ENCODE measurements at regions not wholly inside any gene's neighbourhood (a gene's known extent, or its start where the extent isn't known, plus 50 kb on each side); places are given as distances from the start of the nearest gene placed in this dataset.
A peak's percentile ranks its signal among the peaks of the same experiment; 100 is the strongest.

DNA sequence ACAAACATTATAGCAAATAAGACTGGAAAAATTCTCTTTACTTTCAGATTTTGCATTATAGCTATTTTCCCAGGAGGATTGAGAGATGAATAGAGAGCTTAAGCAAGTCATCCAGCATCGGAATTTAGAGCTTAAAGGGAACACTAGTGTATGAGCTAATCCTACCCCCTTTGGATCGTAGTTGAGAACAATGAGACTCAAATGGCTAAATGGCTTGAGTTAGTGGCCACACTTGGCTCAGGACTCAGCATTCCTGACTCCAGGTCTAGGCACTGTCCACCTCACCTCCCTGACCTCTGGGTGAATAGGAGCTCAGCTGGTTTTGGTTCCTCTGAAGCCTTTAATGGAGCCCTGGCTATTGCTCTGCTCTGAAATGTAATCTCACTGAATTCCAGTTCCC lies 97.5 kb upstream of the CXCR4 start (continued):
- TF ChIP-seq, protein P1, sequence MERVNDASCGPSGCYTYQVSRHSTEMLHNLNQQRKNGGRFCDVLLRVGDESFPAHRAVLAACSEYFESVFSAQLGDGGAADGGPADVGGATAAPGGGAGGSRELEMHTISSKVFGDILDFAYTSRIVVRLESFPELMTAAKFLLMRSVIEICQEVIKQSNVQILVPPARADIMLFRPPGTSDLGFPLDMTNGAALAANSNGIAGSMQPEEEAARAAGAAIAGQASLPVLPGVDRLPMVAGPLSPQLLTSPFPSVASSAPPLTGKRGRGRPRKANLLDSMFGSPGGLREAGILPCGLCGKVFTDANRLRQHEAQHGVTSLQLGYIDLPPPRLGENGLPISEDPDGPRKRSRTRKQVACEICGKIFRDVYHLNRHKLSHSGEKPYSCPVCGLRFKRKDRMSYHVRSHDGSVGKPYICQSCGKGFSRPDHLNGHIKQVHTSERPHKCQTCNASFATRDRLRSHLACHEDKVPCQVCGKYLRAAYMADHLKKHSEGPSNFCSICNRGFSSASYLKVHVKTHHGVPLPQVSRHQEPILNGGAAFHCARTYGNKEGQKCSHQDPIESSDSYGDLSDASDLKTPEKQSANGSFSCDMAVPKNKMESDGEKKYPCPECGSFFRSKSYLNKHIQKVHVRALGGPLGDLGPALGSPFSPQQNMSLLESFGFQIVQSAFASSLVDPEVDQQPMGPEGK (tag by site-specific recombination; IDR thresholded peaks at IDR 0.05), result no peak
- TF ChIP-seq ZFP37 (tag by site-specific recombination; IDR thresholded peaks at IDR 0.05), result no peak
- TF ChIP-seq, protein P2, sequence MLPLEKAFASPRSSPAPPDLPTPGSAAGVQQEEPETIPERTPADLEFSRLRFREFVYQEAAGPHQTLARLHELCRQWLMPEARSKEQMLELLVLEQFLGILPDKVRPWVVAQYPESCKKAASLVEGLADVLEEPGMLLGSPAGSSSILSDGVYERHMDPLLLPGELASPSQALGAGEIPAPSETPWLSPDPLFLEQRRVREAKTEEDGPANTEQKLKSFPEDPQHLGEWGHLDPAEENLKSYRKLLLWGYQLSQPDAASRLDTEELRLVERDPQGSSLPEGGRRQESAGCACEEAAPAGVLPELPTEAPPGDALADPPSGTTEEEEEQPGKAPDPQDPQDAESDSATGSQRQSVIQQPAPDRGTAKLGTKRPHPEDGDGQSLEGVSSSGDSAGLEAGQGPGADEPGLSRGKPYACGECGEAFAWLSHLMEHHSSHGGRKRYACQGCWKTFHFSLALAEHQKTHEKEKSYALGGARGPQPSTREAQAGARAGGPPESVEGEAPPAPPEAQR (tag by site-specific recombination; IDR thresholded peaks at IDR 0.05), result no peak

DNA sequence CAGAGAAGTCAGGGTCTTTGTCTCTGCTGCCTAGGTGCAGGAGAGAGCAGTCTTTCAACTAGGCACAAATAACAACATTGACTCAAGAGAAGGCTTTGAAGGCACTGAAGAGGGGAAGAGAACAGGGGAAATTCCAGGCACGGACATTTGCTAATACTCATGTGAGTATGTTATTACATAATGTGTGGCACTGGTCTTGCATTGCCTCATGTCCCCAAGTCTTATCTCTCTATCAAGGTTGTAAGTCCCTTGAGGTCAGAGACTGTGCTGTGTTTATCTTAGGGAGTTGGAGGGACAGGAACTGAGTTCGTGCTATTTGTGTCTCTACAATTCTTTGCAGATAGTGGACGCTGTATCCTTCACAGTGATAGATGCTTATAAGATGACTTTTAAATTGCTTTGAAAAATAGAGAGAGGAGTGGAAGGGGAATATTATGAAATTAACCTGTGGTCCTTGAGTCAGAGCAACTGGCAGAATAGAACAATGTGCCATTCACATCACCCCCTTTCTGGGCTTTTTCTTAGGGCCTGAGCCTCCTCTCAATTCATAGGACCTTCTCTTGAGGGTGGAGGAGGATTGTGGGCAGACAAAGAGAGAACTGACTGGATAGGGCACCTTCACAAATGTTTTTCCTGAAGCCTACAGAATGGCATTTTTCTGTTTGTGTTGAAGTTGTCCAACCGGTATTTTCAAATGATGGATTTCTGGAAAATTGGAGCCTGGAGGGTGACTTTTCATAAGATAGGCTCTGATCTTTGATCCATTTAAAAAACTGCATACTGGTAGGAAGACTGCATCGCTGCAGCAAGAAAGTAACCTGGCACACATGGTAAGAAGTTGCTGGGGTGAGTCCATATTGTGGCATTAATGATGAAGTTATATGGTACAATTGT lies 96.6 kb upstream of the CXCR4 start:
- Histone ChIP-seq H3K36me3 (ENCODE audit: control insufficient read depth in 2 of 2, insufficient read depth in 1 of 2, low read length in 2 of 2) (no peaks in the 10 kb centered on the region), H3K4me3 (ENCODE audit: low read depth, low read length) (no peak overlapping the region), H3K27ac (ENCODE audit: extremely low read depth, low read depth, low read length) (no peak overlapping the region), H3K9me3 (ENCODE audit: control insufficient read depth, insufficient read depth, low read depth, low read length) (no peaks in the 10 kb centered on the region), H3K4me1 (ENCODE audit: control insufficient read depth, insufficient read depth, low read length) (no peaks in the 10 kb centered on the region)
- TF ChIP-seq TRIM28 (IDR thresholded peaks at IDR 0.05; ENCODE audit: borderline replicate concordance, low read length), result peak; percentile 71; the same call in 1 of the 2 replicates
- TF ChIP-seq ZNF596 (tag by site-specific recombination; IDR thresholded peaks at IDR 0.05), result no peak
- peak; percentile 7 for TF ChIP-seq SETDB1 (IDR thresholded peaks at IDR 0.05; ENCODE audit: insufficient read length, low read length)
- POLR2A ChIA-PET, result no interaction called here
- CTCF ChIA-PET, result interaction anchor here (0.6 to 1.0 kb wide), 3 partner anchors 10 to 1037 kb away, joined by 3 to 4 read pairs (median 3); no protein-coding TSS in a partner anchor

DNA sequence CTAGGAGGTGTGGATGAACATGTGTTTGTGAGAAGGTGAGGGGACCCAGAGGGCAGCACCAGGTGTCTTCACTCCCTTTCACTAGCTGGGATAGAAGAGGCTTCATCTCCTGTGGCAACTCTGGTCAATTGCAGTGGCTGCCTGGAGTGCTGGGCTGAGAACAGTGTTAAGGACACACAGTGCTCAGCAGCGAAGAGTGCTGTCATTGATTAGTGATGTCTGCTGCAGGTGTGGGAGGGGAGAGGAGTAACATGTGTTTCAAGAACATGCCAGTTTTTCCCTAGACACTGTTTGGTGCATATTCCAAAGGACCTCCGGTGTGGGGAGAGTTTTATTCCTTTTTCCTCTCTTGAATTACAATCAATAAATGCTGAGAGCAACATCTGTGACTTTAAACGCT lies 95.9 kb upstream of the CXCR4 start:
- H3K27ac ChIP-seq (ENCODE audit: extremely low read depth, low read depth, low read length), result no peak overlapping the region
- POLR2A ChIA-PET, result no interaction called here
- TF ChIP-seq, protein P3, sequence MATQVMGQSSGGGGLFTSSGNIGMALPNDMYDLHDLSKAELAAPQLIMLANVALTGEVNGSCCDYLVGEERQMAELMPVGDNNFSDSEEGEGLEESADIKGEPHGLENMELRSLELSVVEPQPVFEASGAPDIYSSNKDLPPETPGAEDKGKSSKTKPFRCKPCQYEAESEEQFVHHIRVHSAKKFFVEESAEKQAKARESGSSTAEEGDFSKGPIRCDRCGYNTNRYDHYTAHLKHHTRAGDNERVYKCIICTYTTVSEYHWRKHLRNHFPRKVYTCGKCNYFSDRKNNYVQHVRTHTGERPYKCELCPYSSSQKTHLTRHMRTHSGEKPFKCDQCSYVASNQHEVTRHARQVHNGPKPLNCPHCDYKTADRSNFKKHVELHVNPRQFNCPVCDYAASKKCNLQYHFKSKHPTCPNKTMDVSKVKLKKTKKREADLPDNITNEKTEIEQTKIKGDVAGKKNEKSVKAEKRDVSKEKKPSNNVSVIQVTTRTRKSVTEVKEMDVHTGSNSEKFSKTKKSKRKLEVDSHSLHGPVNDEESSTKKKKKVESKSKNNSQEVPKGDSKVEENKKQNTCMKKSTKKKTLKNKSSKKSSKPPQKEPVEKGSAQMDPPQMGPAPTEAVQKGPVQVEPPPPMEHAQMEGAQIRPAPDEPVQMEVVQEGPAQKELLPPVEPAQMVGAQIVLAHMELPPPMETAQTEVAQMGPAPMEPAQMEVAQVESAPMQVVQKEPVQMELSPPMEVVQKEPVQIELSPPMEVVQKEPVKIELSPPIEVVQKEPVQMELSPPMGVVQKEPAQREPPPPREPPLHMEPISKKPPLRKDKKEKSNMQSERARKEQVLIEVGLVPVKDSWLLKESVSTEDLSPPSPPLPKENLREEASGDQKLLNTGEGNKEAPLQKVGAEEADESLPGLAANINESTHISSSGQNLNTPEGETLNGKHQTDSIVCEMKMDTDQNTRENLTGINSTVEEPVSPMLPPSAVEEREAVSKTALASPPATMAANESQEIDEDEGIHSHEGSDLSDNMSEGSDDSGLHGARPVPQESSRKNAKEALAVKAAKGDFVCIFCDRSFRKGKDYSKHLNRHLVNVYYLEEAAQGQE (tag by site-specific recombination; IDR thresholded peaks at IDR 0.05), result no peak
- TF ChIP-seq ZNF701 (tag by site-specific recombination; IDR thresholded peaks at IDR 0.05) (no peak), ZNF837 (tag by site-specific recombination; IDR thresholded peaks at IDR 0.05) (no peak), ZNF354C (tag by site-specific recombination; IDR thresholded peaks at IDR 0.05; ENCODE audit: borderline replicate concordance, low read depth) (no peak), ZNF211 (tag by site-specific recombination; IDR thresholded peaks at IDR 0.05; ENCODE audit: low read depth) (no peak), ZNF133 (tag by site-specific recombination; IDR thresholded peaks at IDR 0.05) (no peak), MZF1 (tag by site-specific recombination; IDR thresholded peaks at IDR 0.05; ENCODE audit: borderline replicate concordance) (no peak), ZSCAN16 (tag by site-specific recombination; IDR thresholded peaks at IDR 0.05) (no peak), ZNF23 (tag by site-specific recombination; IDR thresholded peaks at IDR 0.05; ENCODE audit: borderline replicate concordance) (peak; percentile 62; the same call in 1 of the 2 replicates), ZNF621 (tag by site-specific recombination; IDR thresholded peaks at IDR 0.05) (no peak), SETDB1 (IDR thresholded peaks at IDR 0.05; ENCODE audit: insufficient read length, low read length) (peak; percentile 89), ZNF555 (tag by site-specific recombination; conservative IDR thresholded peaks at IDR 0.05) (no peak), ZNF624 (tag by site-specific recombination; IDR thresholded peaks at IDR 0.05) (no peak), ZNF114 (tag by site-specific recombination; IDR thresholded peaks at IDR 0.05) (no peak), ZNF391 (tag by site-specific recombination; IDR thresholded peaks at IDR 0.05; ENCODE audit: borderline replicate concordance, low read depth) (no peak)
- CTCF ChIA-PET, result interaction anchor here (0.7 kb wide), 1 partner anchor 72 kb away, joined by 3 read pairs; no protein-coding TSS in a partner anchor
- no peaks in the 10 kb centered on the region for H3K9me3 ChIP-seq (ENCODE audit: control insufficient read depth, insufficient read depth, low read depth, low read length)
- no peaks in the 10 kb centered on the region for H3K36me3 ChIP-seq (ENCODE audit: control insufficient read depth in 2 of 2, insufficient read depth in 1 of 2, low read length in 2 of 2)
- no peaks in the 10 kb centered on the region for H3K4me1 ChIP-seq (ENCODE audit: control insufficient read depth, insufficient read depth, low read length)
- no peak overlapping the region for H3K4me3 ChIP-seq (ENCODE audit: low read depth, low read length)
